GM10266 (cell line): ENCODE measurements at regions not wholly inside any gene's neighbourhood (a gene's known extent, or its start where the extent isn't known, plus 50 kb on each side); places are given as distances from the start of the nearest gene placed in this dataset.

ENCODE experiments used
- DNase-seq: peaks from one replicate; pipeline ENCODE4 v3.0.0; 2012; ENCODE audit errors: extremely low spot score
- CTCF ChIP-seq: IDR thresholded peaks from 2 replicates; pipeline ENCODE4 v1.5.1; 2012; ENCODE audit warnings: mild to moderate bottlenecking, low read depth; ENCODE audit not compliant: control insufficient read depth, insufficient read depth; ENCODE audit errors: missing control alignments

DNA sequence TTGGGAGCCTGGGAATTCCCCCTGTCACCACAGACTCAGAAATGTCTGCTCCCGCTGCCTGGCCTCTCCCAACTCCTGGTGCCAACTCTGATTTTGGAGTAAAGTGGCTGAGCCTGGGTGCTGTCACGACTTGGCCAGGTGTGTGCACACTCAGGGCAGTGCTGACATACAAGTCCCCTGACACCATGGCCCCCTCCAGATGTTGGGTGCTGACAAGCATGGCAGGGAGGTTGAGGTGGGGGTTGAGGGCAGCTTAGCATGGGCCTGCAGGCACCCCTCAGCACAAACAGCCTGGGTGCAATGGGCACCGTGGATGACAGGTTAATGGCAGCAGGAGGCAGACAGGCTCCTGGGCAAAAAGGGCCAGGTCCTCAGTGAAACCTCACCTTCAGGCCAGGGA, 511.2 kb downstream of the SQOR start:
- TF ChIP-seq CTCF = no peak
- DNase-seq = no peak

DNA sequence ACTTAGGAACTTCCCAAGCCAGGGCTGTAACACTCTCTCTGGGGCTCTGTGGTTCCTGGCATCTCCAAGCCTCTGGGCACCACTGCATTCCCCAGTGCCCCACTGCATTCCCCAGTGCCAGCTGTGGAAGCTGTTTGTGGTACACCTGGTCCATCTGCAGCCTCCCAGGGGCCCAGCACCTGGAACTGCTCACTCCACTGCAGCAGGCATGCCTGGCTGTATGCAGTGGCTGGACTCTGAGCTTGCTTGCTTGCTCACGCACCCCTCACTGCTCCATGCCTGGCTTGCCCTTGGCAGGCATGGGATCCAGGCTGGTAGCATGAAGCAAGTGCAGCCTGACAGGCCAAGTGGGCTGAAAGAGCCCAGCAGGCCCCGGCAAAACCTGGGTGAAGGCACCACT, 512.1 kb downstream of the SQOR start:
- no peak for DNase-seq

GRCh38 chr15:46151786-46152185, 517.0 kb downstream of the SQOR start:
- no peak for DNase-seq
- no peak for TF ChIP-seq CTCF

More for the DNA sequence above, 512.1 kb downstream of the SQOR start:
- no peak for TF ChIP-seq CTCF

GRCh38 chr15:46166750-46167149, 531.9 kb downstream of the SQOR start:
- DNase-seq = no peak
- no peak for TF ChIP-seq CTCF

GRCh38 chr15:46170326-46170725, 535.5 kb downstream of the SQOR start:
- TF ChIP-seq CTCF = no peak

DNA sequence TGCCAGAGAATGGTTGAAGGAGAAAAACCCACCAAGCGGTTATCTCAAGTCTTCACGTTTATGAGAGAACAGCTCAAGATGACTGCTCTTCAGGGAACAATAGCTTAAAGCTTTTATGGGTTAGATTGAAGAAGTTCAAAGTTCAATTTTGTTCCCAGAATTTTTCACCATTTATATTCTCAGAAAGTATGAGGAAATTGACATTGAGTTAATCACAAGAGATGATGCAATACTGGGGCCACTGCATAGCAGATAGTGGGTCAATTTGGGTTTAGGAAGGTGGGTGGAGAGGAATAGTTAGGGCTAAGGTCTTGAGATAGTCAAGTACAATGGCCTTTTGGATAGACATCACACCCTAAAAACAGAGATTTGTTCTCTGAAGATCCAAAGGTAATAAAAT, 539.3 kb downstream of the SQOR start:
- no peak for TF ChIP-seq CTCF
- no peak for DNase-seq

More at GRCh38 chr15:46170326-46170725, 535.5 kb downstream of the SQOR start:
- no peak for DNase-seq

DNA sequence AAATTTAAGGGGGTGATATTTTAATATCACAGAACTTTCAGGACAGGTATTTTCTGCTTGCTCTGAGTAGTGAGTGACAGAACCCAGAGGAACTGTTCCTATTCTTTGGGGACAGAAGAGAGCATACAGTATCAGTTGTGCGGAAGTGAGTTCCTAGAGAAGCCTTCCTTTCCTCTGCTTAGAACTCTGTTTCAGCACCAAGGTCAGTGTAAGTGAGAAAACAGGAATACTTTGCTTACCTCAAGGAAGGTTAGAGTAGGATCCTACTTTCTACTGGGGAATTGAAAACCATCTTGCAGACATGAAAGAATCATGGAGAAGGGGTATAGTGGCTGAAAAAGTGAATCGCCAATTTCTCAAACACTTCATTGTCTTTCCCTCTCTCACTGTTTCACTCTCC, 542.4 kb downstream of the SQOR start:
- TF ChIP-seq CTCF = no peak
- DNase-seq = no peak
